SJSA1 (cell line): ENCODE measurements at regions not wholly inside any gene's neighbourhood (a gene's known extent, or its start where the extent isn't known, plus 50 kb on each side); places are given as distances from the start of the nearest gene placed in this dataset.

Experiments used
- DNase-seq, 2 experiments: peaks; one replicate each; pipeline ENCODE4 v3.0.0-alpha.2; 2015 to 2020; ENCODE audit warnings: low spot score in 2 of 2, low read depth in 1 of 2
- H3K27ac ChIP-seq: fragments of 250-450 bp; sonication (Bioruptor Pico); 2 replicates; pipeline ENCODE4 v1.5.1; 2020; ENCODE audit warnings: mild to moderate bottlenecking, moderate library complexity
- H3K27me3 ChIP-seq: fragments of 250-450 bp; sonication (Bioruptor Pico); replicated peaks from 2 replicates; pipeline ENCODE4 v1.5.1; 2020; ENCODE audit warnings: mild to moderate bottlenecking, moderate library complexity
- H3K36me3 ChIP-seq: fragments of 250-450 bp; sonication (Bioruptor Pico); 2 replicates; pipeline ENCODE4 v1.5.1; 2020; ENCODE audit warnings: mild to moderate bottlenecking
- H3K4me1 ChIP-seq: fragments of 250-450 bp; sonication (Bioruptor Pico); replicated peaks from 2 replicates; pipeline ENCODE4 v1.6.1; 2021; ENCODE audit warnings: mild to moderate bottlenecking
- H3K4me3 ChIP-seq: fragments of 250-450 bp; sonication (Bioruptor Pico); 2 replicates; pipeline ENCODE4 v1.5.1; 2020; ENCODE audit warnings: mild to moderate bottlenecking
- H3K9me3 ChIP-seq: fragments of 250-450 bp; sonication (Bioruptor Pico); replicated peaks from 2 replicates; pipeline ENCODE4 v1.5.1; 2020; ENCODE audit warnings: mild to moderate bottlenecking

- Histone ChIP-seq H3K27me3 (no peaks in the 10 kb centered on the region), H3K4me3 (no peak overlapping the region), H3K27ac (no peak overlapping the region), H3K9me3 (no peaks in the 10 kb centered on the region), H3K36me3 (no peaks in the 10 kb centered on the region), H3K4me1 (no peaks in the 10 kb centered on the region)
- no peak for DNase-seq
These were observed 531.3 kb upstream of the ALCAM start for GRCh38 chr3:104835376-104835775.

- H3K36me3 ChIP-seq: no peaks in the 10 kb centered on the region
- DNase-seq: peak in 1 of 2 experiments; percentile 18
- peak overlapping the region; percentile 21; the same call in 1 of the 2 replicates for H3K27ac ChIP-seq
- peaks cover 23% of the 10 kb centered on the region for H3K4me1 ChIP-seq
- no peaks in the 10 kb centered on the region for H3K27me3 ChIP-seq
- H3K9me3 ChIP-seq: 0 out of 2 replicates have a peak, but pooled peaks cover 2% of the 10 kb centered on the region
- no peak overlapping the region for H3K4me3 ChIP-seq
These were observed 520.4 kb upstream of the ALCAM start for GRCh38 chr3:104846270-104846669.

- no peaks in the 10 kb centered on the region for H3K36me3 ChIP-seq
- peaks cover 23% of the 10 kb centered on the region for H3K4me1 ChIP-seq
- H3K9me3 ChIP-seq: 0 out of 2 replicates have a peak, but pooled peaks cover 2% of the 10 kb centered on the region
- H3K27me3 ChIP-seq: no peaks in the 10 kb centered on the region
- H3K4me3 ChIP-seq: no peak overlapping the region
- no peak overlapping the region for H3K27ac ChIP-seq
- DNase-seq: no peak
These were observed 517.6 kb upstream of the ALCAM start for GRCh38 chr3:104849070-104849469.

DNA sequence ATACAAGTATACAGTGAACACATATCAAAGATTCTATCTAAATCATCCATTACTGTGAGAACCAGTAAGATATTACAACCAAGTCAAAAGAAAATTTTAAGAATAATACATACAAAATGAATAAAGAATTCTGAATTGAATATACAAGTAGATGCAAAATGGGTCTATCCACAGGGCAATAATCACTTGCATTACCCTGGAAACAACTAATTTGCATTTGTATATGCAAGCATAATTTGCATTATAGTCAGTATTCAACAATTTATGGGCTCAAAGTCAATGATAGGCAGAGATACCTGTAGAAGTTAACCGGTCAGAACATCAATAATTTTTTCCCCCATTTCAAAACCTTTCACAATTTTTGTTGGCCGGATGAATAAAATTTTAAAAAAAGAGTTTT, 512.2 kb upstream of the ALCAM start:
- H3K36me3 ChIP-seq: no peaks in the 10 kb centered on the region
- no peak overlapping the region for H3K27ac ChIP-seq
- no peaks in the 10 kb centered on the region for H3K27me3 ChIP-seq
- no peak overlapping the region for H3K4me3 ChIP-seq
- H3K4me1 ChIP-seq: no peaks in the 10 kb centered on the region
- DNase-seq: no peak
- H3K9me3 ChIP-seq: no peaks in the 10 kb centered on the region

DNA sequence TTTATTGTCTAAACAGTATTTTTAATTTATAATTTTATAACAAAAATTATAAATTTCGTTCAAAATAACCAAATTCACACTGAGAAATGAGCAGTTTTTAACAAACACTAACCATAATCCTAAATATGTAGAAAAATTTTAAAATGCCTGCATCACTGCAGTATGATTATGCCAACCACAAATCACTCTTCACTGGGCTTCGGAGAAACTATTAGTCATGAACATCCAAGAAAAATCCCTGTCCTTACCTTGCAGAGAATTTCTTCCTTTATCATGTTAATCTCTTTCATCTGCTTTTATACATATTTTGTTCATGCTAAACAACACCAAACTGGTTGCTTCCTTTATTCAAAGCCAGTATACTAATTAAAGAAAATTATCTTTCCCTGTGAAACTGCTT, 511.0 kb upstream of the ALCAM start:
- no peaks in the 10 kb centered on the region for H3K27me3 ChIP-seq
- no peak overlapping the region for H3K4me3 ChIP-seq
- no peaks in the 10 kb centered on the region for H3K4me1 ChIP-seq
- no peaks in the 10 kb centered on the region for H3K9me3 ChIP-seq
- H3K27ac ChIP-seq: no peak overlapping the region
- no peaks in the 10 kb centered on the region for H3K36me3 ChIP-seq
- no peak for DNase-seq

- H3K36me3 ChIP-seq: no peaks in the 10 kb centered on the region
- H3K4me3 ChIP-seq: no peak overlapping the region
These were observed 510.0 kb upstream of the ALCAM start for GRCh38 chr3:104856741-104857140.

DNA sequence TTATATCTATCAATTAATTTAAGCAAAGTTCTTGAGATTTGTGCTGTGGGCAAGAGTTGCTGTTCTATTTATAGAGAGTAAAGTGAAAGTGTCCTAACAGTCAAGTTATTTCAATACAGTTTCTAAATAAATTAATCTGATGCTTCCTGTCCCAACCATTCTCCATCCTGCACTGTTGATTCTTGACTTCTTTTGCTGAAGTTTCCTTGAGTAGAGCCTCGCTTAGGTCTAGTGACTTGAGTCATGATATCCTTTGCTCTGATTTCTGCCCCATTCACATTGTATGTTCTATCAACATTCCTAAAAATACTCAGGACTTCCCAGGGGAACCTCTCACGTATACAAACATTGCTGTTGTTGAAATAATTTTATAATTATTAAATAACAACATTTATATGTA, 498.4 kb upstream of the ALCAM start:
- no peaks in the 10 kb centered on the region for H3K9me3 ChIP-seq
- no peak for DNase-seq
- no peaks in the 10 kb centered on the region for H3K36me3 ChIP-seq
- H3K4me1 ChIP-seq: no peaks in the 10 kb centered on the region
- no peaks in the 10 kb centered on the region for H3K27me3 ChIP-seq
- H3K27ac ChIP-seq: no peak overlapping the region
- no peak overlapping the region for H3K4me3 ChIP-seq

More at GRCh38 chr3:104856741-104857140, 510.0 kb upstream of the ALCAM start:
- no peaks in the 10 kb centered on the region for H3K27me3 ChIP-seq
- no peak overlapping the region for H3K27ac ChIP-seq
- H3K4me1 ChIP-seq: no peaks in the 10 kb centered on the region
- no peak for DNase-seq
- no peaks in the 10 kb centered on the region for H3K9me3 ChIP-seq

GRCh38 chr3:104870276-104870675, 496.4 kb upstream of the ALCAM start:
- H3K27me3 ChIP-seq: no peaks in the 10 kb centered on the region
- no peak overlapping the region for H3K4me3 ChIP-seq
- H3K27ac ChIP-seq: no peak overlapping the region
- H3K36me3 ChIP-seq: no peaks in the 10 kb centered on the region
- no peaks in the 10 kb centered on the region for H3K4me1 ChIP-seq
- H3K9me3 ChIP-seq: no peaks in the 10 kb centered on the region
- DNase-seq: no peak

GRCh38 chr3:104873331-104873730, 493.4 kb upstream of the ALCAM start:
- Histone ChIP-seq H3K9me3 (no peaks in the 10 kb centered on the region), H3K4me1 (no peaks in the 10 kb centered on the region), H3K27ac (no peak overlapping the region), H3K4me3 (no peak overlapping the region), H3K36me3 (no peaks in the 10 kb centered on the region), H3K27me3 (no peaks in the 10 kb centered on the region)
- DNase-seq: no peak

GRCh38 chr3:104878395-104878794, 488.3 kb upstream of the ALCAM start:
- Histone ChIP-seq H3K9me3 (no peaks in the 10 kb centered on the region), H3K27ac (no peak overlapping the region), H3K4me1 (peaks cover 7% of the 10 kb centered on the region), H3K36me3 (no peaks in the 10 kb centered on the region), H3K27me3 (no peaks in the 10 kb centered on the region), H3K4me3 (no peak overlapping the region)
- DNase-seq: no peak

DNA sequence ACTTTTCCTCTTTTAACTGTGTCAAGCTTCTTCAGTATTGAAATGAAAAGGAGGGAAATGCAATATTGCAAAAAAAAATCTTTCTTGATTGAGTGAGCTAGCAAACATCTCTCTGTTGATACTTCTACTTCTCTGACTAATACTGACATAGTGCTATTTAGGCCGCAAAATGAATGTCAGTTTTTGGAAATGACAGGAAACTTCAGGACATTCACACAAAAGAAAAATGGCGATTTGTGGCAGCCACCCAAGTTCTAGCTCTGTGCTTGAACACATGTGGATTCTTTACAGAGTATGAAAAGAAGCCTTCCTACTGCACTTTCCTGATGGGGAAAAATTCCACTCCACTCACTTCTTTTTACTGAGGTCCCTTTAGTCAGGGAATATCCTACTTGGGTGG, 486.8 kb upstream of the ALCAM start:
- Histone ChIP-seq H3K4me3 (no peak overlapping the region), H3K27me3 (no peaks in the 10 kb centered on the region), H3K4me1 (peaks cover 7% of the 10 kb centered on the region), H3K36me3 (no peaks in the 10 kb centered on the region), H3K9me3 (no peaks in the 10 kb centered on the region), H3K27ac (no peak overlapping the region; the same call in 1 of the 2 replicates)
- DNase-seq: no peak

- H3K9me3 ChIP-seq: no peaks in the 10 kb centered on the region
- H3K36me3 ChIP-seq: no peaks in the 10 kb centered on the region
- peaks cover 7% of the 10 kb centered on the region for H3K4me1 ChIP-seq
- no peak overlapping the region for H3K4me3 ChIP-seq
- DNase-seq: no peak
- H3K27me3 ChIP-seq: no peaks in the 10 kb centered on the region
- H3K27ac ChIP-seq: no peak overlapping the region
These were observed 481.4 kb upstream of the ALCAM start for GRCh38 chr3:104885214-104885814.

- H3K4me1 ChIP-seq: peaks cover 6% of the 10 kb centered on the region; the same call in 1 of the 2 replicates
- H3K27ac ChIP-seq: no peak overlapping the region
- H3K27me3 ChIP-seq: no peaks in the 10 kb centered on the region
- H3K36me3 ChIP-seq: no peaks in the 10 kb centered on the region
- no peak for DNase-seq
- no peaks in the 10 kb centered on the region for H3K9me3 ChIP-seq
- no peak overlapping the region for H3K4me3 ChIP-seq
These were observed 480.3 kb upstream of the ALCAM start for GRCh38 chr3:104886220-104886995.

GRCh38 chr3:104887069-104887468, 479.6 kb upstream of the ALCAM start:
- Histone ChIP-seq H3K27ac (no peak overlapping the region), H3K4me3 (no peak overlapping the region)
- DNase-seq: no peak

More at GRCh38 chr3:104887069-104887468, 479.6 kb upstream of the ALCAM start:
- Histone ChIP-seq H3K27me3 (no peaks in the 10 kb centered on the region), H3K36me3 (no peaks in the 10 kb centered on the region), H3K9me3 (no peaks in the 10 kb centered on the region), H3K4me1 (peaks cover 6% of the 10 kb centered on the region; the same call in 1 of the 2 replicates)
